ENCODE measurements at regions not wholly inside any gene's neighbourhood (a gene's known extent, or its start where the extent isn't known, plus 50 kb on each side); places are given as distances from the start of the nearest gene placed in this dataset.

DNA sequence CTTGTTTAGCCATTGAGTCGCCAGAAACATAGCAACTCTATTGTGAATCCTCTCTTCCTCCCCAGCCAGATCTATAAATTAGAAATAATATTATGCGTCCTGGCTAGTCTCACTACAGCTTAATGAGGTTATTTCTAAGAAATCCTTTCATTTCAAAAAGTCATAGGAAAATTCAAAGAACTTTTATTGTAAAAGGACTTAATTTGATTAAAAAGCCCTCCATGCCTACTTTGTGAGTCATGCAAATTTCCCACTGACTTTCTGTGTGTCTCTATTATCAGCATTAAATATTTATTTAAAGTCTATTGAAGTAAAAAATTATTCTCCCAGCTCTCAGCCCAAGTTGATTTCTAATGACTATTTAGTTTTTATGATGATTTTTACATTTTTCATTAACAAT is 160.7 kb downstream of the PHLDA1 start:
- TF ChIP-seq CTCF (IDR thresholded peaks at IDR 0.05): no peak
- TF ChIP-seq EP300 (IDR thresholded peaks at IDR 0.05): no peak
- TF ChIP-seq POLR2A (IDR thresholded peaks at IDR 0.05): no peak
- 43 to 51% methylated on average over 2 of the region's 2 CpGs for WGBS, 2 donors

GRCh38 chr12:75868501-75868900 is 163.1 kb downstream of the PHLDA1 start:
- H3K27ac ChIP-seq: no peak overlapping the region
- no peaks in the 10 kb centered on the region for H3K36me3 ChIP-seq
- DNase-seq (ENCODE audit: low spot score in 2 of 2): no peak
- H3K27me3 ChIP-seq: no peaks in the 10 kb centered on the region
- peaks cover 0 to 2% (median 0%) of the 10 kb centered on the region in 4 donors for H3K4me1 ChIP-seq
- TF ChIP-seq CTCF (IDR thresholded peaks at IDR 0.05) (no peak), EP300 (IDR thresholded peaks at IDR 0.05) (no peak), POLR2A (IDR thresholded peaks at IDR 0.05) (no peak)
- no peak overlapping the region for H3K4me3 ChIP-seq
- no peaks in the 10 kb centered on the region for H3K9me3 ChIP-seq
- 84 to 87% methylated on average over 3 of the region's 3 CpGs for WGBS, 2 donors

More for the DNA sequence above, 160.7 kb downstream of the PHLDA1 start:
- no peaks in the 10 kb centered on the region for H3K36me3 ChIP-seq
- H3K27me3 ChIP-seq: no peaks in the 10 kb centered on the region
- H3K9me3 ChIP-seq: no peaks in the 10 kb centered on the region
- H3K4me1 ChIP-seq: no peaks in the 10 kb centered on the region
- H3K27ac ChIP-seq: no peak overlapping the region
- H3K4me3 ChIP-seq: no peak overlapping the region
- DNase-seq (ENCODE audit: low spot score in 2 of 2): no peak

- DNase-seq (ENCODE audit: low spot score in 2 of 2): no peak
These were observed 166.3 kb downstream of the PHLDA1 start for GRCh38 chr12:75865315-75865714.

GRCh38 chr12:75864161-75864560 is 167.4 kb downstream of the PHLDA1 start:
- Histone ChIP-seq H3K36me3 (no peaks in the 10 kb centered on the region), H3K27ac (no peak overlapping the region), H3K4me1 (peaks cover 0 to 3% (median 0%) of the 10 kb centered on the region in 4 donors), H3K4me3 (no peak overlapping the region), H3K27me3 (no peaks in the 10 kb centered on the region), H3K9me3 (no peaks in the 10 kb centered on the region)
- DNase-seq (ENCODE audit: low spot score in 2 of 2): no peak
- no peak for TF ChIP-seq POLR2A (IDR thresholded peaks at IDR 0.05)
- no peak for TF ChIP-seq CTCF (IDR thresholded peaks at IDR 0.05)
- no peak for TF ChIP-seq EP300 (IDR thresholded peaks at IDR 0.05)

More at GRCh38 chr12:75865315-75865714, 166.3 kb downstream of the PHLDA1 start:
- peaks cover 0 to 3% (median 0%) of the 10 kb centered on the region in 4 donors for H3K4me1 ChIP-seq
- H3K4me3 ChIP-seq: no peak overlapping the region
- 90 to 94% methylated on average over 3 of the region's 3 CpGs for WGBS, 2 donors
- H3K27ac ChIP-seq: no peak overlapping the region
- H3K27me3 ChIP-seq: no peaks in the 10 kb centered on the region
- no peak for TF ChIP-seq EP300 (IDR thresholded peaks at IDR 0.05)
- no peak for TF ChIP-seq CTCF (IDR thresholded peaks at IDR 0.05)
- TF ChIP-seq POLR2A (IDR thresholded peaks at IDR 0.05): no peak
- no peaks in the 10 kb centered on the region for H3K9me3 ChIP-seq
- H3K36me3 ChIP-seq: no peaks in the 10 kb centered on the region

- Histone ChIP-seq H3K27ac (no peak overlapping the region), H3K27me3 (no peaks in the 10 kb centered on the region), H3K4me1 (peaks cover 0 to 3% (median 0%) of the 10 kb centered on the region in 4 donors), H3K9me3 (no peaks in the 10 kb centered on the region), H3K4me3 (no peak overlapping the region), H3K36me3 (no peaks in the 10 kb centered on the region)
- DNase-seq (ENCODE audit: low spot score in 2 of 2): no peak
- no peak for TF ChIP-seq POLR2A (IDR thresholded peaks at IDR 0.05)
- TF ChIP-seq CTCF (IDR thresholded peaks at IDR 0.05): no peak
- TF ChIP-seq EP300 (IDR thresholded peaks at IDR 0.05): no peak
- WGBS, 2 donors: 80 to 88% methylated on average over 7 of the region's 7 CpGs
These were observed 168.0 kb downstream of the PHLDA1 start for GRCh38 chr12:75863533-75863932.
